K562 (cell line): ENCODE measurements at regions not wholly inside any gene's neighbourhood (a gene's known extent, or its start where the extent isn't known, plus 50 kb on each side); places are given as distances from the start of the nearest gene placed in this dataset.

ENCODE experiments used
- ATAC-seq: fragments of 200-7000 bp; cut with Tn5 transposase; 3 replicates; pipeline ENCODE4 v1.9.1; 2020; ENCODE audit warnings: moderate library complexity
- BruUV-seq: library from RNA; stranded (reverse); fragments of 400-500 nt; replicated peaks from 2 replicates; lab custom pipeline; 2021; lab: Mats Ljungman, UMichigan
- CTCF ChIA-PET: fragments of 300-600 bp; formaldehyde crosslinking; extraction: SDS; loops from one replicate; lab custom pipeline; 2021; ENCODE audit warnings: low intra/inter-chr PET ratio; lab: Yijun Ruan, JAX
- POLR2A ChIA-PET: fragments of 300-600, 350-650 bp; sonication (Branson Sonifier 250); formaldehyde crosslinking; extraction: SDS; loops from one replicate; lab custom pipeline; 2021; ENCODE audit warnings: antibody characterized with exemption, inconsistent platforms; lab: Yijun Ruan, JAX
- DNase-seq, 4 experiments: peaks; one replicate each; pipeline versions ENCODE4 v3.0.0 to v3.0.0-alpha.2; 2011 to 2018; ENCODE audit warnings: low spot score in 3 of 4, mixed read lengths in 3 of 4; ENCODE audit errors: extremely low read depth in 1 of 4
- FAIRE-seq: peaks from 2 replicates; lab custom pipeline; 2011; peaks lifted over from hg19 to GRCh38; lab: Jason Lieb, UNC
- H2AFZ ChIP-seq: 2 replicates; pipeline ENCODE4 v1.6.0; 2011; ENCODE audit warnings: low read depth, low read length, control low read depth, inconsistent platforms
- H3K27ac ChIP-seq: fragments of 200-600 bp; 3 replicates; pipeline ENCODE4 v1.8.0; 2011; ENCODE audit warnings: low read depth, mild to moderate bottlenecking, control low read depth, inconsistent platforms, low read length, moderate library complexity, mixed read lengths; ENCODE audit errors: extremely low read depth
- H3K27me3 ChIP-seq, 2 experiments: fragments of 300-600 bp in 1 of 2; 2 replicates in 1 of 2; 3 replicates in 1 of 2; pipeline versions ENCODE4 v1.6.0 to v1.8.0; 2011; ENCODE audit warnings: inconsistent platforms in 2 of 2, low read length in 2 of 2, mild to moderate bottlenecking in 1 of 2, mixed read lengths in 1 of 2, moderate library complexity in 1 of 2; ENCODE audit not compliant: control insufficient read depth in 2 of 2, insufficient read depth in 2 of 2
- H3K36me3 ChIP-seq: fragments of 300-600 bp; 3 replicates; pipeline ENCODE4 v1.8.0; 2011; ENCODE audit warnings: mild to moderate bottlenecking, low read length, inconsistent platforms; ENCODE audit not compliant: control insufficient read depth, insufficient read depth
- H3K4me1 ChIP-seq, 2 experiments: fragments of 200-600 bp in 1 of 2; replicated peaks in 1 of 2; 2 replicates in 1 of 2; 3 replicates in 1 of 2; pipeline versions ENCODE4 v1.5.1 to v1.8.0; 2011; ENCODE audit warnings: inconsistent platforms in 2 of 2, low read length in 2 of 2, mild to moderate bottlenecking in 1 of 2, mixed read lengths in 1 of 2, moderate library complexity in 1 of 2; ENCODE audit not compliant: control insufficient read depth in 2 of 2, insufficient read depth in 2 of 2
- H3K4me2 ChIP-seq: 2 replicates; pipeline ENCODE4 v1.6.1; 2011; ENCODE audit warnings: low read length, control low read depth, inconsistent platforms, mixed read lengths; ENCODE audit not compliant: insufficient read depth
- H3K4me3 ChIP-seq: fragments of 200-600 bp; sonication (generic), shearing (Covaris generic); 2 replicates; pipeline ENCODE4 v1.5.1; 2016; ENCODE audit warnings: control low read depth, inconsistent platforms
- H3K79me2 ChIP-seq: fragments of 200-600 bp; 3 replicates; pipeline ENCODE4 v1.8.0; 2011; ENCODE audit warnings: low read length, inconsistent platforms; ENCODE audit not compliant: control insufficient read depth, insufficient read depth
- H3K9ac ChIP-seq, 2 experiments: 2 replicates each; pipeline versions ENCODE4 v1.6.0 to v1.6.1; 2011; ENCODE audit warnings: low read depth in 2 of 2, low read length in 2 of 2, control low read depth in 1 of 2, inconsistent platforms in 1 of 2, mild to moderate bottlenecking in 1 of 2, mixed read lengths in 1 of 2; ENCODE audit not compliant: insufficient read depth in 1 of 2
- H3K9me1 ChIP-seq: one replicate; pipeline ENCODE4 v1.6.0; 2011; ENCODE audit warnings: inconsistent platforms, mild to moderate bottlenecking, low read length, moderate library complexity; ENCODE audit not compliant: control insufficient read depth, insufficient read depth
- H3K9me3 ChIP-seq: replicated peaks from 2 replicates; pipeline ENCODE4 v1.5.1; 2011; ENCODE audit warnings: low read depth, low read length, inconsistent platforms; ENCODE audit not compliant: control insufficient read depth, insufficient read depth
- H4K20me1 ChIP-seq: replicated peaks from 2 replicates; pipeline ENCODE4 v1.6.1; 2011; ENCODE audit warnings: low read length, inconsistent platforms, mixed read lengths; ENCODE audit not compliant: control insufficient read depth, insufficient read depth
- ARID4B ChIP-seq: sonication (generic); formaldehyde crosslinking; IDR thresholded peaks from 2 replicates; pipeline ENCODE4 v1.8.0; 2022; ENCODE audit warnings: mild to moderate bottlenecking, missing genetic modification reagents
- BMI1 ChIP-seq: fragments of 150-350 bp; IDR thresholded peaks from 2 replicates; pipeline ENCODE4 v1.6.1; 2014; ENCODE audit warnings: low read length
- CTCFL ChIP-seq: IDR thresholded peaks from 2 replicates; pipeline ENCODE4 v1.6.1; 2011; ENCODE audit warnings: borderline replicate concordance, low read depth, mild to moderate bottlenecking, moderate library complexity, low read length; ENCODE audit not compliant: insufficient read depth, poor library complexity, severe bottlenecking
- NONO ChIP-seq, 2 experiments: fragments of 200-400 bp in 1 of 2; fragments of 450-650 bp in 1 of 2; formaldehyde crosslinking in 1 of 2; IDR thresholded peaks; 2 replicates each; pipeline ENCODE4 v1.6.1; 2017; ENCODE audit warnings: low read depth in 2 of 2, mild to moderate bottlenecking in 2 of 2, moderate library complexity in 2 of 2, low read length in 1 of 2
- NRF1 ChIP-seq, 2 experiments: fragments of 450-650 bp; IDR thresholded peaks in 1 of 2; conservative IDR thresholded peaks in 1 of 2; 2 replicates each; pipeline ENCODE4 v1.6.1; 2014; ENCODE audit warnings: mild to moderate bottlenecking in 2 of 2
- RBM34 ChIP-seq: fragments of 200-400 bp; formaldehyde crosslinking; IDR thresholded peaks from 2 replicates; pipeline ENCODE4 v1.6.1; 2018; ENCODE audit warnings: low read length, borderline replicate concordance; ENCODE audit not compliant: insufficient read depth
- SMC3 ChIP-seq: conservative IDR thresholded peaks from 2 replicates; pipeline ENCODE4 v1.6.1; 2011; ENCODE audit warnings: low read depth, low read length, improper control_type of control experiment; ENCODE audit not compliant: insufficient read depth
- STAG1 ChIP-seq: sonication (generic); formaldehyde crosslinking; IDR thresholded peaks from 2 replicates; pipeline ENCODE4 v1.5.0; 2020; ENCODE audit warnings: missing genetic modification reagents, borderline replicate concordance
- TRIM25 ChIP-seq: fragments of 450-650 bp; IDR thresholded peaks from 2 replicates; pipeline ENCODE4 v1.7.0; 2016; ENCODE audit warnings: borderline replicate concordance
- ZKSCAN1 ChIP-seq: fragments of 150-350 bp; IDR thresholded peaks from 2 replicates; pipeline ENCODE4 v1.6.1; 2016; ENCODE audit warnings: low read depth, low read length
- ZNF174 ChIP-seq: fragments of 250-450 bp; sonication (Bioruptor Pico); IDR thresholded peaks from 2 replicates; pipeline ENCODE4 v1.4.0; 2020; ENCODE audit warnings: mild to moderate bottlenecking
- WGBS: fragments of 100-300 bp; shearing (Covaris generic); methylation state at CpG from one replicate; pipeline ENCODE4 v1.1.6; 2016; ENCODE audit warnings: low coverage, mixed read lengths; ENCODE audit not compliant: insufficient coverage; ENCODE audit errors: missing lambda C conversion rate; 5-methylcytosine and 5-hydroxymethylcytosine counted together
- in situ Hi-C: fragments of 300-500 bp; cut with MboI; formaldehyde crosslinking; loops from 4 replicates; pipeline ENCODE4 v1.15.0; 2018; ENCODE audit warnings: inconsistent platforms, mixed read lengths
- intact Hi-C: fragments of 100-400 bp; cut with micrococcal nuclease; formaldehyde crosslinking; loops from 2 replicates; pipeline ENCODE4 v1.14.2; 2022

GRCh38 chr13:82606008-82606407 is 1276.3 kb downstream of the SLITRK1 start (continued):
- no peak for TF ChIP-seq ARID4B
- TF ChIP-seq ZKSCAN1, result no peak
- no peak for TF ChIP-seq RBM34
- no peak for TF ChIP-seq NRF1 (conservative IDR thresholded peaks at IDR 0.05 in 1 of 2, IDR thresholded peaks at IDR 0.05 in 1 of 2)
- TF ChIP-seq ZNF174 (CRISPR knock-in tag), result no peak

- Histone ChIP-seq H3K36me3 (no peaks in the 10 kb centered on the region), H3K27me3 (no peaks in the 10 kb centered on the region), H3K4me3 (no peak overlapping the region), H3K27ac (no peak overlapping the region), H4K20me1 (no peaks in the 10 kb centered on the region), H3K9me3 (no peaks in the 10 kb centered on the region; the same call in 1 of the 2 replicates), H3K79me2 (no peaks in the 10 kb centered on the region), H2AFZ (no peak overlapping the region), H3K9ac (no peak overlapping the region), H3K4me1 (no peaks in the 10 kb centered on the region), H3K4me2 (no peak overlapping the region), H3K9me1 (no peaks in the 10 kb centered on the region)
- DNase-seq (no peak), FAIRE-seq (no peak), ATAC-seq (no peak)
- WGBS, result 3% methylated on average over 6 of the region's 6 CpGs
- ChIA-PET POLR2A (no interaction called here), CTCF (no interaction called here)
- intact Hi-C loops, result no loop called here
- in situ Hi-C loops, result no loop called here
- no TSS peak for BruUV-seq
- TF ChIP-seq BMI1 (no peak), SMC3 (no peak), TRIM25 (no peak), STAG1 (CRISPR knock-in tag) (no peak), CTCFL (no peak), NONO (IDR thresholded peaks at IDR 0.05; ENCODE audit: low read depth in 2 of 2, low read length in 1 of 2) (no peak)
These were observed 1284.5 kb downstream of the SLITRK1 start for GRCh38 chr13:82597747-82598146.
